ENCODE measurements at regions not wholly inside any gene's neighbourhood (a gene's known extent, or its start where the extent isn't known, plus 50 kb on each side); places are given as distances from the start of the nearest gene placed in this dataset.
A peak's percentile ranks its signal among the peaks of the same experiment; 100 is the strongest.
"Not testable (repeated sequence)": the region's sequence is repeated elsewhere in the genome, so short reads cannot be mapped to it uniquely, and the experiment has no call there.

DNA sequence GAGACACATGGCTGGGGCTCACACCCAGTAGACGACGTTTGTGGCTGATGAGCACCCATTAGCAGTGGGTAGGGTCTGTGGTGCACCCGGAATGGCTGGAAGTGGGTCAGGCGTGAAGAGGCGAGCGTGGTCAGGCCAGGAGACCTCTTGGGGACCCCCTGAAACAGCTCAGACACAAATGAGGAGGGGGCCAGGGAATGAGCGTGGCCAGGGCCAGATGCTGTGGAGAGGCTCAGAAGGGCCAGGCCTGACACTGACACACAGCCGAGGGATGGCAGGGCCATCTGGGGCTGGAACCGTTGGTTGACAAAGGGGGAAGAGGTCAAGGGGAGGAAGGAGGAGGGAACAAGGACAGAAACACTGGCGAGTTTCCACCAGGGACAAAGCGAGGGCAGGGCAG is 162.8 kb downstream of the SHANK2 start:
- Histone ChIP-seq H3K4me3 (no peak overlapping the region), H3K36me3 (ENCODE audit: low read depth) (no peaks in the 10 kb centered on the region), H3K9me3 (no peaks in the 10 kb centered on the region), H3K4me1 (ENCODE audit: low read depth) (no peaks in the 10 kb centered on the region)
- ATAC-seq (no peak), DNase-seq (no peak)
- TF ChIP-seq, protein P1, sequence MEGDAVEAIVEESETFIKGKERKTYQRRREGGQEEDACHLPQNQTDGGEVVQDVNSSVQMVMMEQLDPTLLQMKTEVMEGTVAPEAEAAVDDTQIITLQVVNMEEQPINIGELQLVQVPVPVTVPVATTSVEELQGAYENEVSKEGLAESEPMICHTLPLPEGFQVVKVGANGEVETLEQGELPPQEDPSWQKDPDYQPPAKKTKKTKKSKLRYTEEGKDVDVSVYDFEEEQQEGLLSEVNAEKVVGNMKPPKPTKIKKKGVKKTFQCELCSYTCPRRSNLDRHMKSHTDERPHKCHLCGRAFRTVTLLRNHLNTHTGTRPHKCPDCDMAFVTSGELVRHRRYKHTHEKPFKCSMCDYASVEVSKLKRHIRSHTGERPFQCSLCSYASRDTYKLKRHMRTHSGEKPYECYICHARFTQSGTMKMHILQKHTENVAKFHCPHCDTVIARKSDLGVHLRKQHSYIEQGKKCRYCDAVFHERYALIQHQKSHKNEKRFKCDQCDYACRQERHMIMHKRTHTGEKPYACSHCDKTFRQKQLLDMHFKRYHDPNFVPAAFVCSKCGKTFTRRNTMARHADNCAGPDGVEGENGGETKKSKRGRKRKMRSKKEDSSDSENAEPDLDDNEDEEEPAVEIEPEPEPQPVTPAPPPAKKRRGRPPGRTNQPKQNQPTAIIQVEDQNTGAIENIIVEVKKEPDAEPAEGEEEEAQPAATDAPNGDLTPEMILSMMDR (IDR thresholded peaks at IDR 0.05) = no peak
- intact Hi-C loops (cut with DNase I, micrococcal nuclease) = no loop called here

DNA sequence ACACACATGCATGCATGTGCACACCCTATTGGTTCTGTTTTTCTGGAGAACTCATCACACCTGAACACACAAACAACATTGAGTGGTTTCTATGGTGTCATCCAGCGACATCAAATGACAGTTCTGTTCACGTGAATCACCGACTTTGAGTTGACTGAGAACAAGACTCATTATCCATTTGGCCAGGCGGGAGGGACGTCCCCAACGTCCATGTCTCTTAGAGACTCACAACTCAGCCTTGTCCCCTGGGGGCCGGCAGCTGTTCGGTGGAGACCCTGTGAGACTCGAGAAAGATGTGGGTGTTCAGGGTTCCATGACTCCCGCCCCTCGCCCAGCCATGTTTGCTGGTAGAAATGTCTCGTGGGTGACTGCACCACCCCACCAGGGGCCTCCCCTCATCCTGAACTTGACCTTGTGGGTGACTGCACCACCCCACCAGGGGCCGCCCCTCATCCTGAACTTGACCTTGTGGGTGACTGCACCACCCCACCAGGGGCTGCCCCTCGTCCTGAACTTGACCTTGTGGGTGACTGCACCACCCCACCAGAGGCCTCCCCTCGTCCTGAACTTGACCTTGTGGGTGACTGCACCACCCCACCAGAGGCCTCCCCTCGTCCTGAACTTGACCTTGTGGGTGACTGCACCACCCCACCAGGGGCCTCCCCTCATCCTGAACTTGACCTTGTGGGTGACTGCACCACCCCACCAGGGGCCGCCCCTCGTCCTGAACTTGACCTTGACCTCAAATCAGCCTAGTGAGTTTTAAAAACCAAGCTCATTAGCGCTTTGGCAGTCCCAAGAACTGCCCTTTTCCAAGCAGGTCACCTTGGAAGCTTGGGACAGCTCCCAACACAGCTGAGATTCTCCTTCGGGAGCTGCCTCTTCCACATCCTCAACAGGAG is 163.8 kb downstream of the SHANK2 start:
- H3K36me3 ChIP-seq (ENCODE audit: low read depth); H3K9me3 ChIP-seq; DNase-seq; ATAC-seq; H3K4me1 ChIP-seq (ENCODE audit: low read depth); H3K4me3 ChIP-seq; intact Hi-C loops (cut with DNase I, micrococcal nuclease): not testable (repeated sequence)

DNA sequence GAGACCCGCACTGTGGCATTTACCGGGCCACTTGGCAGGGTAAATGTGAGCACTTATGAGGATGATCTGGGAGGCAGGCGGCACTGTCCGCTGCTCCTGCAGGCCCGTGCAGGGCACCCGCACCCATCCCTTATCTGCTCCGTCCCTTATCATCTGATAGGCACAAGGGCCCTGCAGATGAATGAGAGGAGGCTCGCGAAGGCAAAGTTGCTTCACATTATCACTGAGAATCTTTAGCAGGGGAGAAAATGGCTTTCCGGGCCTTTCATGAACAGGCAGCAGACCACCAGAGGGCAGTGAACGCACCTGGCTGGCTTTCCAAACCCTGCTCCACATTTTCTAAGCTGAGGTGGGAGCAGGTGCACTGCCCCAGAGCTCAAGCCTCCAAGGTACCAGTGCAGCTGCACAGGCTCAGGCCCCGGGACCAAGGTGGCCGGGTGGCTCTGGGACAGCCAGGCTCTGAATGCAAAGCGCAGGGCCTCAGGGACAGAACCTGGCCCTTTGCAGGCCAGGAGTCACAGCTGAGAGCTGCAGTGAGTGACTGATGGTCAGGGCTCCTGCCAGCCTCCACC is 165.6 kb downstream of the SHANK2 start:
- peak; percentile 43 for ATAC-seq
- DNase-seq = peak in 1 of 3 donors; percentile 39
- intact Hi-C loops (cut with DNase I, micrococcal nuclease) = no loop called here
- H3K36me3 ChIP-seq (ENCODE audit: low read depth) = no peaks in the 10 kb centered on the region
- H3K4me1 ChIP-seq (ENCODE audit: low read depth) = no peaks in the 10 kb centered on the region
- TF ChIP-seq, protein P1 (IDR thresholded peaks at IDR 0.05) = no peak
- no peaks in the 10 kb centered on the region for H3K9me3 ChIP-seq
- no peak overlapping the region for H3K4me3 ChIP-seq

DNA sequence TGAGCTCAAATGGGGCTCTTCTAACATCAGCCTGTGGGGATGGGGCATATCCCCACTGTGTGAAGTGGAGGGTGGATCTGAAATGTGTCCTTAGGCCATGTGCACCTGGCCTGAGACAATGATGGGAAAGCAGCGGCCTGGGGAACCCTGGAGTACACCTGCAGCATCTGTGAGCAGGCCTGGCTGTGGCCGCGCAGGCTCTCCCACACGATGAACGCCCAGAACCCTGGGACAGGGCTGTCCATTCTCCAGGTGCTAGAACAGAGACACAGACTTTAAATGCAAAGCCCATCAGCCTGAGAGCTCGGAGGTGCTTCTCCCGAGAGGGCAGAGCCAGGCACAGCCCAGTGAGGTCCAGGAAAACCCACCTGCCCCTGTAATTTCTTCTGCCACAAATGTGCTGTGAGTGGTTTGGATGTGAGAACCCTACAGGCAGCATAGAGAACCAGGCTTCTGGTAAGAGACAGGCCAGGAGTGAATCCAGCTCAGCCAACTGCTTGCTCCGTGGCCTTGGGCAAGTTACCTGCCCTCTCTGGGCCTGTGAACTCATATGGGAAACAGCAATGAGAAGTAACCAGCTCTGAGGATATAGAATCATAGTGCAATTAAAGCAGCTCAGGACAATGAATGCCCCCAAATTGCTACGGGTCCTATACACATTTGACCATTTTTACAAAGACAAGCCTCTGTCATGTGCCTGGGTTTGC is 167.9 kb downstream of the SHANK2 start:
- H3K4me3 ChIP-seq = no peak overlapping the region
- intact Hi-C loops (cut with DNase I, micrococcal nuclease) = no loop called here
- TF ChIP-seq, protein P1 (IDR thresholded peaks at IDR 0.05) = no peak
- no peaks in the 10 kb centered on the region for H3K36me3 ChIP-seq (ENCODE audit: low read depth)
- no peaks in the 10 kb centered on the region for H3K9me3 ChIP-seq
- DNase-seq = no peak
- no peaks in the 10 kb centered on the region for H3K4me1 ChIP-seq (ENCODE audit: low read depth)
- no peak for ATAC-seq

DNA sequence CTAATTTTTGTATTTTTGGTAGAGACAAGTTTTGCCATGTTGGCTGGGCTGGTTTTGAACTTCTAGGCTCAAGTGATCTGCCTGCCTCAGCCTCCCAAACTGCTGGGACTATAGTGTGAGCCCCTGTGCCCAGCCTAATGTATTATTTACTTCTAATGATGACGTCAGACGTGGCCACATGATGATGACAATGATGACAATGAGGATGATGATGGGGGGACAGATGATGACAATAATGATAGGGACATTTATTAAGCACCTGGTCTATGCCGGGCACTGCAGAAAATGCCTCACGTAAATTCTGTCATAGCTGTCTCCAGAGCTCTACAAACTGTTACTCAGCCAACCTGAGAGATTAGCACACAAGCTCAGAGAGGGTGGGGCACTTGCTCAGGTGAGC is 169.3 kb downstream of the SHANK2 start:
- intact Hi-C loops (cut with DNase I, micrococcal nuclease) = no loop called here
- no peaks in the 10 kb centered on the region for H3K36me3 ChIP-seq (ENCODE audit: low read depth)
- TF ChIP-seq, protein P1 (IDR thresholded peaks at IDR 0.05) = no peak
- H3K4me3 ChIP-seq = no peak overlapping the region
- H3K9me3 ChIP-seq = no peaks in the 10 kb centered on the region
- no peaks in the 10 kb centered on the region for H3K4me1 ChIP-seq (ENCODE audit: low read depth)
- ATAC-seq = no peak
- no peak for DNase-seq

DNA sequence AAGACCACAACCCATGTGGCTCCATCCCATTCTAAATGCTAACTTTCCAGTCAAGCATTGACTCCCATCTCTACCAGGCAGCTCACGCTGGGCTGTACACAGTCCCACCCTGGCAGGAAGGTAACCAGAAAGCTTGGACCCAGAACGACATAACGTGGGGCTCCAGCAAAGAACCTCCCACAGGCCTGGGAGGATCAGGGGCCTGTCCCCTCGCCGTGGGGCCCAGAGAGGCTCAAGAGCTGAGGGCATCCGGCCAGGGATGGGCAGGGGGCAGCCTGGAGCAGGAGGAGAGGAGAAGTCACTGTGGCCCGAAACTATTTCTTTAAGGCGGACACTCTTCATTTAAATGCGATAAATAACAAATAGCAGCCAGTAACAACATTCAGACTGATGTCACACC is 169.9 kb downstream of the SHANK2 start:
- Histone ChIP-seq H3K36me3 (ENCODE audit: low read depth) (no peaks in the 10 kb centered on the region), H3K9me3 (no peaks in the 10 kb centered on the region), H3K4me3 (no peak overlapping the region), H3K4me1 (ENCODE audit: low read depth) (no peaks in the 10 kb centered on the region)
- DNase-seq (no peak), ATAC-seq (no peak)
- TF ChIP-seq, protein P1 (IDR thresholded peaks at IDR 0.05) = no peak
- intact Hi-C loops (cut with DNase I, micrococcal nuclease) = no loop called here

Data from mucosa of descending colon (tissue), 3 donors.